ENCODE measurements at regions not wholly inside any gene's neighbourhood (a gene's known extent, or its start where the extent isn't known, plus 50 kb on each side); places are given as distances from the start of the nearest gene placed in this dataset.

- Histone ChIP-seq H3K79me2 (replicated peaks; ENCODE audit: insufficient read depth, low read length) (no peaks in the 10 kb centered on the region), H3K4me2 (ENCODE audit: low read length) (no peak overlapping the region), H3K27ac (ENCODE audit: low read length) (no peak overlapping the region), H3K9ac (ENCODE audit: low read length) (no peak overlapping the region), H3F3A (ENCODE audit: insufficient read depth, low read length, poor library complexity, severe bottlenecking) (no peaks in the 10 kb centered on the region), H2AFZ (ENCODE audit: low read depth, low read length) (no peak overlapping the region), H3K36me3 (ENCODE audit: insufficient read depth, low read length) (no peaks in the 10 kb centered on the region), H3K9me2 (ENCODE audit: insufficient read depth, low read length) (no peaks in the 10 kb centered on the region), H3K27me3 (ENCODE audit: insufficient read depth, low read depth, low read length) (no peaks in the 10 kb centered on the region), H3K4me3 (ENCODE audit: low read length) (no peak overlapping the region), H4K20me1 (ENCODE audit: insufficient read depth) (no peaks in the 10 kb centered on the region), H3K9me3 (ENCODE audit: low read length) (no peaks in the 10 kb centered on the region)
- TF ChIP-seq RAD21 (conservative IDR thresholded peaks at IDR 0.05): no peak
- no peak for TF ChIP-seq EP300 (conservative IDR thresholded peaks at IDR 0.05; ENCODE audit: poor library complexity, severe bottlenecking)
- TF ChIP-seq REST (IDR thresholded peaks at IDR 0.05; ENCODE audit: borderline replicate concordance): no peak
- no peak for TF ChIP-seq MXI1 (conservative IDR thresholded peaks at IDR 0.05; ENCODE audit: poor library complexity, severe bottlenecking)
- TF ChIP-seq POLR2AphosphoS5 (IDR thresholded peaks at IDR 0.05): no peak
Measured at GRCh38 chr14:85239791-85240190, 290.2 kb upstream of the FLRT2 start.

GRCh38 chr14:85241022-85241855, 288.7 kb upstream of the FLRT2 start:
- H4K20me1 ChIP-seq (ENCODE audit: insufficient read depth): no peaks in the 10 kb centered on the region
- H3F3A ChIP-seq (ENCODE audit: insufficient read depth, low read length, poor library complexity, severe bottlenecking): no peaks in the 10 kb centered on the region
- no peak overlapping the region for H3K4me2 ChIP-seq (ENCODE audit: low read length)
- no peaks in the 10 kb centered on the region for H3K27me3 ChIP-seq (ENCODE audit: insufficient read depth, low read depth, low read length)
- no peaks in the 10 kb centered on the region for H3K9me2 ChIP-seq (ENCODE audit: insufficient read depth, low read length)
- no peaks in the 10 kb centered on the region for H3K36me3 ChIP-seq (ENCODE audit: insufficient read depth, low read length)
- H3K79me2 ChIP-seq (replicated peaks; ENCODE audit: insufficient read depth, low read length): no peaks in the 10 kb centered on the region
- no peaks in the 10 kb centered on the region for H3K9me3 ChIP-seq (ENCODE audit: low read length)
- H3K9ac ChIP-seq (ENCODE audit: low read length): no peak overlapping the region
- no peak overlapping the region for H2AFZ ChIP-seq (ENCODE audit: low read depth, low read length)
- H3K27ac ChIP-seq (ENCODE audit: low read length): no peak overlapping the region
- H3K4me3 ChIP-seq (ENCODE audit: low read length): no peak overlapping the region
- TF ChIP-seq EP300 (conservative IDR thresholded peaks at IDR 0.05; ENCODE audit: poor library complexity, severe bottlenecking) (no peak), MXI1 (conservative IDR thresholded peaks at IDR 0.05; ENCODE audit: poor library complexity, severe bottlenecking) (no peak), TAF1 (IDR thresholded peaks at IDR 0.05; ENCODE audit: low read depth) (no peak), RAD21 (conservative IDR thresholded peaks at IDR 0.05) (no peak), POLR2AphosphoS5 (IDR thresholded peaks at IDR 0.05) (no peak), REST (IDR thresholded peaks at IDR 0.05; ENCODE audit: borderline replicate concordance) (no peak), EZH2 (IDR thresholded peaks at IDR 0.05; ENCODE audit: borderline replicate concordance, insufficient read depth, low read length, poor library complexity, severe bottlenecking) (no peak), CTCF (IDR thresholded peaks at IDR 0.05; ENCODE audit: poor library complexity, severe bottlenecking) (no peak), SMC3 (conservative IDR thresholded peaks at IDR 0.05; ENCODE audit: poor library complexity) (no peak)
